ENCODE measurements at regions not wholly inside any gene's neighbourhood (a gene's known extent, or its start where the extent isn't known, plus 50 kb on each side); places are given as distances from the start of the nearest gene placed in this dataset.

DNA sequence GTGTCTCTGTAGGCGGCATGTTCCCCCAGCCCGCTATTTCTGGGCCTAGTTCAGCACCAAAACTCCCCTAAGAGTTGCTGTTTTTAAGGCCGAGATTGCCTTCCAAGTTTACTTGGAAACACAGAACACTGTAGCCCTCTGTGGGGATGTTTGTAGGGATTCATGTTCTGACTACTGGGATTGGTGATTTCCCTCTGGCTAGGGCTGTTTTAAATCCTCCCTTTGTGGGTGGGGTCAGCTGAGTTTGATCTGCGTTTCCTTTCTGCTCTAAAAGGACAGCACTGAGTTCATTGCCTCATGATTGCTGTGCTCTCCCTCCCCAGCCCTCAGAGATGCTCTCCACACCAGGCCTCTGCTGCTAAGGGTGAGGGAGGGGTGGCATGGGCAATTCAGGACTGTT lies 640.6 kb upstream of the DPPA4 start:
- Histone ChIP-seq H3K79me1 (ENCODE audit: insufficient read depth, low read depth, low read length, poor library complexity, severe bottlenecking) (no peaks in the 10 kb centered on the region), H2AFZ (ENCODE audit: low read length) (peak overlapping the region; percentile 64), H3K4me1 (ENCODE audit: insufficient read depth, low read length) (no peaks in the 10 kb centered on the region; the same call in 1 of the 2 replicates), H2BK120ac (ENCODE audit: low read depth, low read length, poor library complexity, severe bottlenecking) (no peak overlapping the region), H3K4me2 (ENCODE audit: insufficient read depth, insufficient read length, low read length) (no peak overlapping the region), H3K79me2 (ENCODE audit: insufficient read depth, low read length) (no peaks in the 10 kb centered on the region), H3T11ph (ENCODE audit: low read length) (no peak overlapping the region), H4K91ac (ENCODE audit: insufficient read length, low read depth, low read length) (no peak overlapping the region), H4K20me1 (ENCODE audit: control insufficient read depth, insufficient read depth, insufficient read length) (no peaks in the 10 kb centered on the region), H3K27ac (ENCODE audit: insufficient read length, low read depth, low read length) (no peak overlapping the region), H3K18ac (ENCODE audit: insufficient read length, low read depth, low read length) (no peak overlapping the region), H3K56ac (ENCODE audit: insufficient read length, low read depth, low read length) (no peak overlapping the region), H3K9ac (ENCODE audit: extremely low read depth, insufficient read length, low read length) (no peak overlapping the region), H2AK5ac (ENCODE audit: insufficient read length, low read length) (no peak overlapping the region), H3K27me3 (ENCODE audit: insufficient read depth, low read length) (no peaks in the 10 kb centered on the region), H3K4ac (ENCODE audit: low read depth, low read length) (no peak overlapping the region), H3K23me2 (ENCODE audit: insufficient read length, low read depth, low read length, poor library complexity, severe bottlenecking) (no peaks in the 10 kb centered on the region), H2BK20ac (ENCODE audit: low read depth, low read length, poor library complexity, severe bottlenecking) (no peak overlapping the region), H2BK15ac (ENCODE audit: low read depth, low read length) (no peak overlapping the region), H4K5ac (ENCODE audit: insufficient read length, low read depth, low read length) (no peak overlapping the region), H4K8ac (replicated peaks; ENCODE audit: insufficient read length, low read depth, low read length) (no peak overlapping the region), H3K14ac (ENCODE audit: insufficient read depth, low read length) (no peak overlapping the region), H2BK5ac (ENCODE audit: insufficient read length, low read length) (no peak overlapping the region), H3K9me3 (ENCODE audit: control insufficient read depth, low read depth, low read length) (no peaks in the 10 kb centered on the region), H3K23ac (ENCODE audit: insufficient read length, low read depth, low read length) (no peak overlapping the region), H2BK12ac (ENCODE audit: insufficient read length, low read depth, low read length) (no peak overlapping the region)
- peak; percentile 32 for DNase-seq
- H3K27ac Mint-ChIP-seq = peak overlapping the region in 1 of 3 experiments; percentile 19; a peak in 2 of 7 replicates
- TF ChIP-seq, protein P1, sequence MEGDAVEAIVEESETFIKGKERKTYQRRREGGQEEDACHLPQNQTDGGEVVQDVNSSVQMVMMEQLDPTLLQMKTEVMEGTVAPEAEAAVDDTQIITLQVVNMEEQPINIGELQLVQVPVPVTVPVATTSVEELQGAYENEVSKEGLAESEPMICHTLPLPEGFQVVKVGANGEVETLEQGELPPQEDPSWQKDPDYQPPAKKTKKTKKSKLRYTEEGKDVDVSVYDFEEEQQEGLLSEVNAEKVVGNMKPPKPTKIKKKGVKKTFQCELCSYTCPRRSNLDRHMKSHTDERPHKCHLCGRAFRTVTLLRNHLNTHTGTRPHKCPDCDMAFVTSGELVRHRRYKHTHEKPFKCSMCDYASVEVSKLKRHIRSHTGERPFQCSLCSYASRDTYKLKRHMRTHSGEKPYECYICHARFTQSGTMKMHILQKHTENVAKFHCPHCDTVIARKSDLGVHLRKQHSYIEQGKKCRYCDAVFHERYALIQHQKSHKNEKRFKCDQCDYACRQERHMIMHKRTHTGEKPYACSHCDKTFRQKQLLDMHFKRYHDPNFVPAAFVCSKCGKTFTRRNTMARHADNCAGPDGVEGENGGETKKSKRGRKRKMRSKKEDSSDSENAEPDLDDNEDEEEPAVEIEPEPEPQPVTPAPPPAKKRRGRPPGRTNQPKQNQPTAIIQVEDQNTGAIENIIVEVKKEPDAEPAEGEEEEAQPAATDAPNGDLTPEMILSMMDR (conservative IDR thresholded peaks at IDR 0.05) = no peak
- no CpG with 5 or more reads among the region's 4 CpGs for WGBS (ENCODE audit: extremely low coverage, insufficient read length, low lambda C conversion rate)
- H3K27me3 Mint-ChIP-seq (ENCODE audit: low read depth) = no peaks in the 10 kb centered on the region
- peaks cover 2 to 3% of the 10 kb centered on the region in 2 experiments; a peak in 3 of 4 replicates for H3K4me1 Mint-ChIP-seq
- H3K36me3 Mint-ChIP-seq (ENCODE audit: insufficient read depth in 1 of 3, low read depth in 3 of 3) = peaks cover 0 to 9% (median 5%) of the 10 kb centered on the region in 3 experiments; a peak in 6 of 7 replicates
- peaks cover 5 to 17% of the 10 kb centered on the region in 2 experiments for H3K9me3 Mint-ChIP-seq
- no peak overlapping the region for H3K4me3 Mint-ChIP-seq

All from H9 (cell line).